Neural crest cell (in vitro differentiated cells): ENCODE measurements at regions not wholly inside any gene's neighbourhood (a gene's known extent, or its start where the extent isn't known, plus 50 kb on each side); places are given as distances from the start of the nearest gene placed in this dataset.

Source experiments
- DNase-seq: peaks from one replicate; pipeline ENCODE4 v3.0.0; 2021; ENCODE audit warnings: low read depth, mixed read lengths, low spot score
- H3K27ac Mint-ChIP-seq: one replicate; pipeline ENCODE4 v1.8.0; 2021; ENCODE audit warnings: mild to moderate bottlenecking, mixed read lengths; ENCODE audit not compliant: unreplicated experiment
- H3K27me3 Mint-ChIP-seq: 2 replicates; pipeline ENCODE4 v1.8.0; 2021; ENCODE audit warnings: low read depth, mild to moderate bottlenecking, mixed read lengths
- H3K36me3 Mint-ChIP-seq: 2 replicates; pipeline ENCODE4 v1.8.0; 2021; ENCODE audit warnings: low read depth, mild to moderate bottlenecking, mixed read lengths
- H3K4me1 Mint-ChIP-seq: 2 replicates; pipeline ENCODE4 v1.8.0; 2021; ENCODE audit warnings: mixed read lengths
- H3K4me3 Mint-ChIP-seq: one replicate; pipeline ENCODE4 v1.8.0; 2021; ENCODE audit warnings: mild to moderate bottlenecking, mixed read lengths
- H3K9me3 Mint-ChIP-seq: 2 replicates; pipeline ENCODE4 v1.8.0; 2021; ENCODE audit warnings: mixed read lengths
- CTCF ChIP-seq: fragments of 200-600 bp; sonication (generic); conservative IDR thresholded peaks from 2 replicates; pipeline ENCODE4 v1.5.0; 2021; ENCODE audit warnings: antibody characterized with exemption, mild to moderate bottlenecking

- Mint-ChIP-seq H3K9me3 (peaks cover 7% of the 10 kb centered on the region), H3K4me3 (no peak overlapping the region), H3K4me1 (no peaks in the 10 kb centered on the region), H3K36me3 (no peaks in the 10 kb centered on the region), H3K27ac (no peak overlapping the region), H3K27me3 (no peaks in the 10 kb centered on the region)
- no peak for TF ChIP-seq CTCF
- no peak for DNase-seq
These were observed 73.7 kb upstream of the SPANXB1 start for GRCh38 chrX:140928739-140929138.

GRCh38 chrX:140933016-140933415 is 69.4 kb upstream of the SPANXB1 start:
- DNase-seq = no peak
- peaks cover 9% of the 10 kb centered on the region for H3K9me3 Mint-ChIP-seq
- no peak overlapping the region for H3K4me3 Mint-ChIP-seq
- peaks cover 7% of the 10 kb centered on the region for H3K4me1 Mint-ChIP-seq
- no peak for TF ChIP-seq CTCF
- no peaks in the 10 kb centered on the region for H3K27me3 Mint-ChIP-seq
- H3K27ac Mint-ChIP-seq = no peak overlapping the region
- no peaks in the 10 kb centered on the region for H3K36me3 Mint-ChIP-seq

- Mint-ChIP-seq H3K36me3 (no peaks in the 10 kb centered on the region), H3K4me3 (no peak overlapping the region), H3K27ac (no peak overlapping the region), H3K27me3 (no peaks in the 10 kb centered on the region), H3K9me3 (peaks cover 11% of the 10 kb centered on the region), H3K4me1 (peaks cover 7% of the 10 kb centered on the region)
- TF ChIP-seq CTCF = no peak
- DNase-seq = no peak
These were observed 68.3 kb upstream of the SPANXB1 start for GRCh38 chrX:140933874-140934655.

- Mint-ChIP-seq H3K27ac (no peak overlapping the region), H3K36me3 (no peaks in the 10 kb centered on the region), H3K4me1 (no peaks in the 10 kb centered on the region), H3K4me3 (no peak overlapping the region), H3K9me3 (peaks cover 2% of the 10 kb centered on the region), H3K27me3 (no peaks in the 10 kb centered on the region)
- TF ChIP-seq CTCF = no peak
- DNase-seq = no peak
These were observed 58.9 kb upstream of the SPANXB1 start for GRCh38 chrX:140943513-140943912.

- Mint-ChIP-seq H3K4me1 (no peaks in the 10 kb centered on the region), H3K27ac (no peak overlapping the region), H3K9me3 (no peaks in the 10 kb centered on the region), H3K36me3 (no peaks in the 10 kb centered on the region), H3K27me3 (no peaks in the 10 kb centered on the region), H3K4me3 (no peak overlapping the region)
- DNase-seq = no peak
- TF ChIP-seq CTCF = no peak
These were observed 57.7 kb upstream of the SPANXB1 start for GRCh38 chrX:140944710-140945109.
